ENCODE measurements at regions not wholly inside any gene's neighbourhood (a gene's known extent, or its start where the extent isn't known, plus 50 kb on each side); places are given as distances from the start of the nearest gene placed in this dataset.
"Not testable (repeated sequence)": the region's sequence is repeated elsewhere in the genome, so short reads cannot be mapped to it uniquely, and the experiment has no call there.

DNA sequence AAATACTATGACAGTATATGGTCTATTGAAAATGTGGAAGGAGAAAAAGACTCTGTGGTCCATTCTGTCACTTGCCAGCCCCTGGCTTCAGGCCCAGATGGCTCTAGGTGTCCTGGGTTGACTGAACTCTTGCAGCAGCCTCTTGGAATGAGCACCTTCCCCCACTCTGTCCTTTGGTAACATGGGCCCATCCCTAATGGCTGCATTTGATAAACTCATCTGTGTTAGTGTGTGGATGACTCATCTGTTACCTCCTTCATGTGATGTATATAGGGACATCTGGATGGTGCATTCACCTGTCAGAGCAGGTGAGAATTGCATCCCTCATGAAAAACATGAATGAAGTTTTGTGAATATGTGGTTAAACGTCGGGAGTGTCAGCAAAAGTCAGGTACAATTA is 93.5 kb downstream of the NAPG start:
- TF ChIP-seq POLR2AphosphoS5 (IDR thresholded peaks at IDR 0.05; ENCODE audit: low read depth, low read length); TAF1 (IDR thresholded peaks at IDR 0.05; ENCODE audit: low read depth, low read length); POLR2A (IDR thresholded peaks at IDR 0.05; ENCODE audit: low read depth, low read length); PAX5 (IDR thresholded peaks at IDR 0.05; ENCODE audit: insufficient read depth, low read length, severe bottlenecking); SPI1 (IDR thresholded peaks at IDR 0.05; ENCODE audit: low read depth, low read length); POU2F2 (IDR thresholded peaks at IDR 0.05; ENCODE audit: low read depth, low read length): not testable (repeated sequence)

Data from GM12891 (cell line).